Sigmoid colon (tissue), 6 donors: ENCODE measurements at regions not wholly inside any gene's neighbourhood (a gene's known extent, or its start where the extent isn't known, plus 50 kb on each side); places are given as distances from the start of the nearest gene placed in this dataset.

Experiments used
- DNase-seq: peaks from one replicate; pipeline ENCODE4 v3.0.0-alpha.2; 2019
- H3K27ac ChIP-seq, 4 donors: fragments of 200-600 bp; sonication (generic); one replicate each; pipeline ENCODE4 v1.5.1; 2016 to 2019; ENCODE audit warnings: mild to moderate bottlenecking in 1 of 4
- H3K27me3 ChIP-seq, 3 donors: fragments of 200-600 bp; sonication (generic); one replicate each; pipeline ENCODE4 v1.5.1; 2019; ENCODE audit warnings: mild to moderate bottlenecking in 1 of 3
- H3K36me3 ChIP-seq, 4 donors: fragments of 200-600 bp; sonication (generic); one replicate each; pipeline ENCODE4 v1.5.1; 2016 to 2019
- H3K4me1 ChIP-seq, 4 donors: fragments of 200-600 bp; sonication (generic); one replicate each; pipeline ENCODE4 v1.5.1; 2017 to 2019
- H3K4me3 ChIP-seq, 4 donors: fragments of 200-600 bp; sonication (generic); one replicate each; pipeline ENCODE4 v1.5.1; 2017 to 2019; ENCODE audit warnings: mild to moderate bottlenecking in 2 of 4, moderate library complexity in 1 of 4
- H3K9me3 ChIP-seq, 4 donors: fragments of 200-600 bp in 3 of 4; sonication (generic) in 3 of 4; one replicate each; pipeline versions ENCODE4 v1.5.1 to v1.6.1; 2013 to 2019
- EP300 ChIP-seq, 4 donors: sonication (generic); formaldehyde crosslinking; IDR thresholded peaks; one replicate each; pipeline ENCODE4 v1.6.1; 2017; ENCODE audit warnings: antibody characterized with exemption in 4 of 4
- POLR2A ChIP-seq, 2 donors: fragments of 450-650 bp; IDR thresholded peaks; one replicate each; pipeline ENCODE4 v1.6.1; 2016; ENCODE audit warnings: antibody characterized with exemption in 2 of 2, mild to moderate bottlenecking in 2 of 2, moderate library complexity in 2 of 2
- POLR2AphosphoS5 ChIP-seq, 4 donors: sonication (generic); formaldehyde crosslinking; IDR thresholded peaks; one replicate each; pipeline ENCODE4 v1.6.1; 2017; ENCODE audit warnings: antibody characterized with exemption in 4 of 4
- WGBS, 2 donors: extraction: QIAGEN DNeasy Blood & Tissue Kit; methylation state at CpG; one replicate each; pipeline ENCODE4 v1.1.7; 2013; 5-methylcytosine and 5-hydroxymethylcytosine counted together
- intact Hi-C: fragments of 100-400 bp; cut with DNase I; formaldehyde crosslinking; loops from one replicate; pipeline ENCODE4 v1.15.1; 2023
- TF ChIP-seq, protein P1 (sequence below), 4 experiments: fragments of 450-650 bp in 3 of 4; fragments of 200-600 bp in 1 of 4; IDR thresholded peaks; one replicate each; pipeline ENCODE4 v1.5.1; 2016 to 2019; ENCODE audit warnings: antibody characterized with exemption in 4 of 4, mild to moderate bottlenecking in 3 of 4, moderate library complexity in 2 of 4
- donor health status: healthy with polysubstance abuse.
- donor health status: healthy.

- H3K4me3 ChIP-seq = no peak overlapping the region
- H3K9me3 ChIP-seq = no peaks in the 10 kb centered on the region
- intact Hi-C loops = no loop called here
- DNase-seq = no peak
- no peaks in the 10 kb centered on the region for H3K4me1 ChIP-seq
- TF ChIP-seq POLR2AphosphoS5 (IDR thresholded peaks at IDR 0.05) (no peak), POLR2A (IDR thresholded peaks at IDR 0.05) (no peak), EP300 (IDR thresholded peaks at IDR 0.05) (no peak)
- TF ChIP-seq, protein P1, sequence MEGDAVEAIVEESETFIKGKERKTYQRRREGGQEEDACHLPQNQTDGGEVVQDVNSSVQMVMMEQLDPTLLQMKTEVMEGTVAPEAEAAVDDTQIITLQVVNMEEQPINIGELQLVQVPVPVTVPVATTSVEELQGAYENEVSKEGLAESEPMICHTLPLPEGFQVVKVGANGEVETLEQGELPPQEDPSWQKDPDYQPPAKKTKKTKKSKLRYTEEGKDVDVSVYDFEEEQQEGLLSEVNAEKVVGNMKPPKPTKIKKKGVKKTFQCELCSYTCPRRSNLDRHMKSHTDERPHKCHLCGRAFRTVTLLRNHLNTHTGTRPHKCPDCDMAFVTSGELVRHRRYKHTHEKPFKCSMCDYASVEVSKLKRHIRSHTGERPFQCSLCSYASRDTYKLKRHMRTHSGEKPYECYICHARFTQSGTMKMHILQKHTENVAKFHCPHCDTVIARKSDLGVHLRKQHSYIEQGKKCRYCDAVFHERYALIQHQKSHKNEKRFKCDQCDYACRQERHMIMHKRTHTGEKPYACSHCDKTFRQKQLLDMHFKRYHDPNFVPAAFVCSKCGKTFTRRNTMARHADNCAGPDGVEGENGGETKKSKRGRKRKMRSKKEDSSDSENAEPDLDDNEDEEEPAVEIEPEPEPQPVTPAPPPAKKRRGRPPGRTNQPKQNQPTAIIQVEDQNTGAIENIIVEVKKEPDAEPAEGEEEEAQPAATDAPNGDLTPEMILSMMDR (IDR thresholded peaks at IDR 0.05) = no peak
- H3K36me3 ChIP-seq = no peaks in the 10 kb centered on the region
- H3K27me3 ChIP-seq = peaks cover 0 to 23% (median 7%) of the 10 kb centered on the region in 3 donors
- WGBS, 2 donors = 75 to 89% methylated on average over 4 of the region's 4 CpGs
- H3K27ac ChIP-seq = no peak overlapping the region
Observed at GRCh38 chr1:110777228-110777627, 95.7 kb upstream of the CD53 start.

DNA sequence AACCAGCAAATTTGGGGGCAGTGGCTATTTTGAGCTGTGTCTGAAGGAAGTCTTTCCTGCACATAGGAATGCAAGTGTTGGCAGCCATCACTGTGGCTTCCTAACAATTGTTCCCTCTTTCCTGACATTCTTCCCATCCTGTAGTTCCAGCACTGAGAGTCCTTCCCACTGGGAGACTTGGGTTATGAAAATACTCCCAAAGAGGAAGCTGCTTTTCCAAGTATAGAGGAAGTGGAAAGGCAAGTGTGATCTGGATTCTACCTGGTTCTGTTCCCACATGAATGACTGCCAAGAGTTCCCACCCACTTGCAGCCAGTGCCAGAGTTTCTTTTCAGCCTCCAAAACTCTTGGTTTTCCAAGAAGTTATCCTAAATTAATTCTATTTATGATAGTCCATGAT is 98.5 kb upstream of the CD53 start:
- H3K9me3 ChIP-seq = no peaks in the 10 kb centered on the region
- no peaks in the 10 kb centered on the region for H3K4me1 ChIP-seq
- no peak for DNase-seq
- H3K27me3 ChIP-seq = peaks cover 0 to 26% (median 0%) of the 10 kb centered on the region in 3 donors
- H3K36me3 ChIP-seq = no peaks in the 10 kb centered on the region
- intact Hi-C loops = no loop called here
- no peak overlapping the region for H3K27ac ChIP-seq
- no peak for TF ChIP-seq POLR2A (IDR thresholded peaks at IDR 0.05)
- TF ChIP-seq, protein P1 (IDR thresholded peaks at IDR 0.05) = no peak
- no peak for TF ChIP-seq POLR2AphosphoS5 (IDR thresholded peaks at IDR 0.05)
- TF ChIP-seq EP300 (IDR thresholded peaks at IDR 0.05) = no peak
- no peak overlapping the region for H3K4me3 ChIP-seq

GRCh38 chr1:110773813-110774212 is 99.1 kb upstream of the KCNA3 start:
- TF ChIP-seq EP300 (IDR thresholded peaks at IDR 0.05) (no peak), POLR2AphosphoS5 (IDR thresholded peaks at IDR 0.05) (no peak), POLR2A (IDR thresholded peaks at IDR 0.05) (no peak)
- TF ChIP-seq, protein P1 (IDR thresholded peaks at IDR 0.05) = no peak
- Histone ChIP-seq H3K4me1 (no peaks in the 10 kb centered on the region), H3K36me3 (no peaks in the 10 kb centered on the region), H3K4me3 (no peak overlapping the region), H3K27ac (no peak overlapping the region), H3K9me3 (no peaks in the 10 kb centered on the region), H3K27me3 (peaks cover 0 to 21% (median 0%) of the 10 kb centered on the region in 3 donors)
- DNase-seq = no peak
- intact Hi-C loops = no loop called here
- WGBS, 2 donors = 68 to 70% methylated on average over 3 of the region's 3 CpGs

DNA sequence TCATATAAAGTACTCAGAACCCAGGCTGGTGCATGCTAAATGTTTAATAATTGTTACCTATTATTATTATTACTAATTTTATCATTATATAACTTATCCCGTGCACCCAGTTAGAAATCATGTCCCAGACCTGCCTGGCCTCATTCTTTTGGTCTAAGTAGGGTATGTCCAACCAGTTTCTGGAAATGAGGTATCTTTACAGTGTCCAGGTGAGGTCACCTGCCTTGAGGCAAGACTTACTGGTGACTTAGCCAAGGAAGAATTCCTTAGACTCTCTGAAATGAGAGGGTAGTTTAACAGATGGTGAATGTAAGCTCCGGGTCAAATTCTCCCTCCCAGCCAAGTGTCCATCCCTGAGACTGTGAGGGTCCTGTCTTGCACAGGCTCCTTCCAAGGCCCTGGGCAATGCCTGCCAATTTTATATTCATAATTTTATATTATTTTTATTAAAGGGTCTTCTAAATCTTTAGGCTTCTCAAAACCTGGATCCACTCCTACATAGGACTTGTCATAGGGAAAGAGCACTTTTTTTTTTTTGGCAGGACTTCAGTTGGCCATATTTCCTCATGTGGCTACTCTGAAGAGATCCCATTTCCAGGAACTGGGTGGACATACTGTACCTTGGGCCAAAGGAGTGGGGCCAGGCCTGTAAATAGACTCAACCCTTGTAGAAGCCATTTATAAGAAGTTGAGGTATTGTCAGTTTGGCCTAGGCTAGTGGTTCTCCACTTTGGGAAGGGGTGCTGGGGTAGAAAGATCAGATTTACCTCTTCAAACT is 96.7 kb upstream of the KCNA3 start:
- H3K4me1 ChIP-seq = no peaks in the 10 kb centered on the region
- TF ChIP-seq EP300 (IDR thresholded peaks at IDR 0.05) (no peak), POLR2AphosphoS5 (IDR thresholded peaks at IDR 0.05) (no peak), POLR2A (IDR thresholded peaks at IDR 0.05) (no peak)
- TF ChIP-seq, protein P1 (IDR thresholded peaks at IDR 0.05) = no peak
- WGBS, 2 donors = 81 to 88% methylated on average over 2 of the region's 2 CpGs
- DNase-seq = no peak
- no peak overlapping the region for H3K27ac ChIP-seq
- intact Hi-C loops = no loop called here
- no peaks in the 10 kb centered on the region for H3K9me3 ChIP-seq
- peaks cover 0 to 19% (median 5%) of the 10 kb centered on the region in 3 donors for H3K27me3 ChIP-seq
- H3K36me3 ChIP-seq = no peaks in the 10 kb centered on the region
- no peak overlapping the region for H3K4me3 ChIP-seq

GRCh38 chr1:110770832-110771231 is 96.1 kb upstream of the KCNA3 start:
- 24 to 59% methylated on average over 2 of the region's 2 CpGs for WGBS, 2 donors
- Histone ChIP-seq H3K4me3 (no peak overlapping the region), H3K27me3 (peaks cover 0 to 19% (median 5%) of the 10 kb centered on the region in 3 donors), H3K4me1 (no peaks in the 10 kb centered on the region), H3K27ac (no peak overlapping the region), H3K36me3 (no peaks in the 10 kb centered on the region), H3K9me3 (no peaks in the 10 kb centered on the region)
- intact Hi-C loops = no loop called here
- no peak for TF ChIP-seq POLR2AphosphoS5 (IDR thresholded peaks at IDR 0.05)
- no peak for TF ChIP-seq EP300 (IDR thresholded peaks at IDR 0.05)
- TF ChIP-seq, protein P1 (IDR thresholded peaks at IDR 0.05) = no peak
- no peak for TF ChIP-seq POLR2A (IDR thresholded peaks at IDR 0.05)
- DNase-seq = no peak
